T-helper 1 cell (primary cell): ENCODE measurements at regions not wholly inside any gene's neighbourhood (a gene's known extent, or its start where the extent isn't known, plus 50 kb on each side); places are given as distances from the start of the nearest gene placed in this dataset.

Experiments used
- DNase-seq, 5 donors: peaks; one replicate each; pipeline ENCODE4 v3.0.0-alpha.2; 2012 to 2020

DNA sequence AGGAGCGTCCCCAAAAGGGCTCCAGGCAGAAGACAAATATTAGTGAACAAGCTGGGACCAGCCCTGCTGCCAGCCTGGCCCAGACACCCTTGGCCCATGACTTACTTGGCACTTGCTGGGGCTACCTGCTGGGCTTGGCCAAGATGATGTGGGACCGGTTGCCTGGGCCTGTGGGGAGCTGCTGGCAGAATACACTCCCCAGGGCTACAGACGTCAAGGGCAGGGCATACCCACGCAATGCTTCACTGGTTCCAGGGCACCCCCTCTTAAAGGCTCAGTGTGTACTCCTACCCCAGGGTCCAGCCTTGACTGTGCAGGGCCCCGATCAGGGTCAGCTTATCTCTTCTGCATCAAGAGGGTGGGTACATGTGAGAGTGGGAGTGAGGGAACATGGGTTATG lies 106.5 kb upstream of the SLC2A1 start:
- no peak for DNase-seq

DNA sequence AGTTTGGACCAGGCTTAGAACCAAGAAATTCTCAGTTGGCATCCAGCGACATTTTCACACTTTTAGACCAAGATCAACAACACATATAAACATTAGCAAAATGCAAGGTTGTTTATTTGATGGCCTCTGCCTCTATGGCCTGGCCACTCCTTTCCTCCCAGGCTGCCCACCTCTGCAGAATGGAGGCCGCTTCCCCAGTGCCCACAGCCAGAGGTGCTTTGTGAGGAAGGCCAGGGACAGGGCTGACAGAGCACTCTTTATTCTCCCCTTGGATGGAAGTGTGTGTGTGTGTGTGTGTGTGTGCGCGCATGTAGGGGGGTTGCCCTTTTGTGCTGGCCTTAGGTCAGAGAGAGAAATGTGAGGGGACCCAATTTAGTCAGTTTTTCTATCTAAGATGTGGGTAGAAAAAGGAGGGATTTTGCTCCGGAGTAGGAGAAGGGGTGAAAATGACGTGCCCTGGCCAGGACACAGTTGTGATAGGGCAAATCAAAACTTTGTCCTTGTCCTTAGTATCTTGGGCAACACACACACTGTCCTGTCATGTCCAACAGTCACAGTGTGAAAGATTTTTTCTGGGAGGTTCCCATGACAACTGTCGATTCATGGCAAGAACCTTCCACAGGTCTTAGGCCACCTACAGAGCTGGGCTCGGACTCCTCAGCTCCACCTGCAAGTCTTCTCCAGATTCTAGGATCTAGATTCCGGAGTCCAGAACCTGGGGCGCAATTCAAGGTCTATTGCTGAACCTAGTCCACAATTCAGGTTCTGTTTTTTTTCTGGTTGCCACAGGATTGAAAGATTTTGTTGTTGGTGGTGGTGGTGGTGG lies 104.9 kb upstream of the SLC2A1 start:
- no peak for DNase-seq

DNA sequence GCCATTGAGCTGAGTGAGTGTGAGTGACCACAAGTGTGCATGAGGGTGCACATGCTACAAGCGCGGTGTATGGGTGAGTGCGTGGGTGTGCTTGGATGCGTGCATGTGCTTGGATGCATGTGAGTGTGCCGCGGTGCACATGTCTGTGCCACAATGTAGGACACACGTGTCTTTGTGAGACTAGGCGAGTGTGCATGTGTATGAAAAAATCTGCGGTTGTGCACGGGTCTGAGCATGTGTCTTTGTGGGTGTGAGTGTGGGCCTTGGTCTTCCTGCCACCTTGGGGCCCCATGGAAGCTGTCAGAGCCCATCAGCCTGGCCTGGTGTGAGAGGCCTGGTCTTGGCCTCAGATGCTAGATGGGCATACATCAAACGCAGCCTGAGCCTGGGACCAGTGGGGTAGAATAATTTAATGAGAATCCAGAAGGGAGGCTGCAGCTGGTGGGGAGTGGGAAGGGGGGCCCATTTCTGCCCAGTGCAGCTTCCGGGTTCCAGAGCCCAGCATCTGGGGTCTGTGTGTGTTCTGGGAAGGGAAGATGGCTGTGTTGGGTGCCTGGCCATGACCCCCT lies 103.9 kb upstream of the SLC2A1 start:
- DNase-seq = no peak

DNA sequence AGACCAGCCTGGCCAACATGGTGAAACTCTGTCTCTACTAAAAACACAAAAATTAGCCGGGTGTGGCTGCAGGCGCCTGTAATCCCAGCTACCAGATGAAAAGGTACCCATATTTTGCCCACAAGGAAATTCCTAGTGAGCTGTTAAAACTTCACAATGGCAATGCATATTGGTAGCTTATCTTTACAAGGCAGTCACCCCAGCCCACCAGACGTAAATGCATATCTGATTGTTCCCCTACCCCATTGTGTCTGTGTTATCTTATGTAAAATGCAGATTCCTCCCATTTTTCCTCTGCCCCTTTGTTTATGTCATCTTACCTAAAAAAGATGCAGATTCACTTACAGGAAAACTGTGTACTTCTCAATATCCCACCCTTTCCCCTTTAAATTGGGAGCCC lies 103.1 kb upstream of the SLC2A1 start:
- DNase-seq = no peak

- no peak for DNase-seq
These were observed 101.2 kb upstream of the SLC2A1 start for GRCh38 chr1:43059640-43060574.

DNA sequence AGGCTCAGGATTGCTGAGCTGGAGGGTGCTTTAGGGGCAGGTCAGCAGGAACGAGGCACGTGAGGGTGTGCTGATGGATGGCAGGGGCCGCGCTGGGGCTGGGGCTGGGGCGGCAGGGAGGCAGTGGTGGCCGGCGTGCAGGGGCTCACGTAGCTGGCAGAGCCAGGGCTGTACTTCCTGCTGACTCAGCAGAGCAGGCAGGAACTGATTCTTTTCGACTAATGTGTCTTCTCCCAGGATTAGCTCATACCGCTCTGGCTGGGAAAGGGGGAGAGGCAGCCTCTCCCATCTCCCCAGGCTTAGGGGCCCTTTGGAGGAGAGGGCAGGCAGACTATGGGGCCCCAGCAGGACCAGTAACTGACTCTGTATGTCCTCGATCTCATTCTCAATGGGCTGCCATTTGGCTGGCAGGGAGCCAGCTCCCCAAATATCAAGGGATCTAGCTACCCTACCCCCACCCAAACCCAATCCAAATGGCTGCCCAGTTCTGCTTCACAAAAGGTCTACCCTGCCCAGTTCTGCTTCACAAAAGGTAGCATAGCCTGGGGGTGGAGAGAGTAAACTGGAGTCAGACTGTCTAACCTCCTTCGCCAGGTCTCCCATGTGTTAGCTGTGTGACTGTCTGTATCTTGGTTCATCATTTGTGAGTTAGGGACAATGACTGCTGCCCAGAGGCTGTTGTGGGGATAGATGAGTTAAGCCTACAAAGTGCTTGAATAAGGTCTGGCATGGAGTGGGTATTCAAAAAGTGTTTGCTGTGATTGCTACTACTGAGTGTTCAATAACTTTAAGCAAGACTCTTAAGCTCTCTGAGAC lies 100.1 kb upstream of the SLC2A1 start:
- DNase-seq = peak in 1 of 5 donors; percentile 25

GRCh38 chr1:43058056-43058455 lies 99.4 kb upstream of the SLC2A1 start:
- no peak for DNase-seq

DNA sequence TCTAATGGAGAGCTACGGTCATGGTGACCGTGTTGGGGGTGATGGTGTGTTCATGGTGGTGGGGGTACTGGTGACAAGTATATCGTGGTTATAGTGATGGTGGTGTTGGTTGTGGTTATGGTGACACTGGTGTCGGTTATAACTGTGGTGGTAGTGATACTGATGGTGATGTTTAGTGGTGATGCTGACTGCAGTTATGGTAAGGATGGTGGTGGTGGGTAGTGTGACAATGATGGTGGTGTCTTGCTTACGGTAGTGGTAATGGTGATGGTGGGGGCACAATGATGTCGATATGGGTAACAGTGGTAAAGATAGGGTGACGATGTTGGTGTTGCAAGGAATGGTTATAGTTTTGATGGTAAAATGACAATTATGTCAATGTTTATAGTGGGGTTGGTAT lies 98.9 kb upstream of the SLC2A1 start:
- DNase-seq = no peak

GRCh38 chr1:43056981-43057391 lies 98.3 kb upstream of the SLC2A1 start:
- DNase-seq = no peak

DNA sequence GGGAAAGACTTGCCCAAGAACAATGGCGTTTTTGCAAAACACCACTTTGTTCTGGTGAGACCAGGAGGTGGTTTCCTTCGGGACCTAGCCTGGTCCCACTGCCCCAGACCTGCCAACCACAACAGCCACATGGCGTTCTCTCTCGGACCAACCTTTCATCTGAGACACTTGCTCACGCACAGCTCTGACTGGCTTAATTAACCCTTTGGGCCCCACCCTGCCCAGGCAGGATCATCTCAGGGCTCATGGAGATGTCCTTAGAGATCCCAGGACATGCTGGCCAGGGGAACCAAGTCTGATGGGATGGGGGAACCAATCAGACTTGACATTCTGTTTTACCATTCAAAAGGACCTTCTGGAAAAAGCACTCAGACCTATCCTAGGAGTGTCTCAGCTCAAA lies 97.8 kb upstream of the SLC2A1 start:
- DNase-seq = no peak

GRCh38 chr1:43054961-43055360 lies 96.3 kb upstream of the SLC2A1 start:
- no peak for DNase-seq

DNA sequence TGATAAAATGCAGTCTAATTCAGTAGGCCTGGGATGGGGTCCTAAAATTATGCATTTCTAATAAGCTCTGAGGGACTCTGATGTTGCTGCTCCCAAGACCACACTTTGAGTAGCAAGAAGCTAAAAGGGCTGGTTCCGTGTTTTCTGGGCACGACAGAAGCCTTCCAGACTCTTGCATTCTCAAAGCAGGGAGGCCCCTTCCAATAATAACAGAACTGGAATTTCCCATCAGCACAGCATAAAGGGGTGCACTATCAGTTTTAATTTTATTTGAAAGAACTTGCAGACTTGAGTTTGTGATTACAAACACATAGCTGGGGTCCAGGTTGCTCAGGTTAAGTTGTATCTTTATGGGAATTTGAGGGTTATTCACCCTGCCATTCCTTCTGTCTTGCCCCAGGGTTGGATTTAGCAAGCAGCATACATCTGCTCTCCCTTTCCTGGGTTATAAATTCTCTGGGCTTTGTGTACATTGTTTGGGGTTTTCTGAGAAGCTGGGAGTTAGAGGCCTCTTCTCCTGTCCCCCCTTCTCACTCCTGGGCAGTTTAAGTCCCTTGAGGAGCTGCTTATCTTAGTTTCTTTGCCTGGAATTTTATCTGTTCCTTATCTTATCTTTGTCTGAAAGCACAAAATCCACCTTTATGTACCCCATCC lies 94.2 kb upstream of the SLC2A1 start:
- DNase-seq = no peak

DNA sequence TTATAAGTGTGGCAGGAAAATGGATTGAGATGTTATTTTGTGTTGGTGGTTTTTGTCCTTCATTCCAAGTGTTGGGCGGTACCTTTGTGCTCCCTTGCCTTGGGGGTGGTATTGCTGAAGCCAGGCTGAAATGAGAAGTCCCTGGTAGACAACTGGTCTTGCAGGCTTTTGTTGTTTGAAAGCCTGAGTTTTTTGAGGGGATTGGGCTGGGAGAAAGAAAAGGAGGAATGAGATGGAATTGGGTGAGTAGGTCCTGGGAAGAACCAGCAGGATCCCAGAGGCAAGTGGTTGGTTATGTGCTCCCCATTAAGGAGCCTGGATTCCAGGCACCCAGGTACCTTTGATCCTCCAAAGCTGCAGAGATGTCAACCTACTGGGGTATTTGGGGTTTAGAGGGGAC lies 93.7 kb upstream of the SLC2A1 start:
- DNase-seq = no peak

GRCh38 chr1:43049481-43049880 lies 90.8 kb upstream of the SLC2A1 start:
- DNase-seq = no peak

DNA sequence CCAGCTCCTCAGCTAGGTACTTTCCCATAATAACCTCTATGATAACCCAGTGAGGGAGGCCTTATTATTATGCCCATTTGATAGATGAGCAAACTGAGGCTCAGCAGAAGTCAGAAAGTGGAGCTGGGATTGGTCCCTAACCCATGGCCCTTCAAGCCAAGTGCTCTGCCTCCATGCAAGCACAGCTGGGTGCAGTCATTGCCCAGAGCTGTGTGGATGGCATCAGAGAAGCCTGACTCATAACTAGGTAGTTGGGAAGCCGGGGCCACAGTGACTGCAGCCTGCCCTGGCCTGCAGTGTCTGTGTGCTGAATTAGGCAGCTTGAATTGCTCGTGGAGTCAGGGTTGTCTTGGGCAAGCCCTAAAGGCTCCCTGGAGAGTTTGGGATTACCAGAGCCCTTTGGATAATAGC lies 89.9 kb upstream of the SLC2A1 start:
- DNase-seq = no peak

DNA sequence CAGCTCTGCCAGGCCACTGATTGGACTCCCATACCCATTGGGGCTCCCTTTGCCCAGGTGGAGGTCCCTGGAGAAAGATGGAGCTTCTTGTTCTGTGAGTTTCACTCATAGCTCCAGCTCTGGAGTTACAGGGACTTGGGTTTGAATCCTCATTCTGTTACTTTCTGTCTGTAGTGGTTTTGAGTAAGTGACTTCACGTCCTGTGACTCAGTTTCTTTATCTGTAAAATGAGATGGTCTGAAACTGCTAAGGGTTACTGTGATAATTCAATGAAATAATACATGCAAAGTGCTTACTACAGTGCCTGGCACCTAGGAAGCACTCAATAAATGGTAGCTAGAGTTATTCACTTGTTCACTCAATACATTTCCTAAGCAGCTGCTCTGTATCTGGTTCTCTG lies 88.5 kb upstream of the SLC2A1 start:
- DNase-seq = no peak

GRCh38 chr1:43044572-43045361 lies 86.1 kb upstream of the SLC2A1 start:
- DNase-seq = no peak

DNA sequence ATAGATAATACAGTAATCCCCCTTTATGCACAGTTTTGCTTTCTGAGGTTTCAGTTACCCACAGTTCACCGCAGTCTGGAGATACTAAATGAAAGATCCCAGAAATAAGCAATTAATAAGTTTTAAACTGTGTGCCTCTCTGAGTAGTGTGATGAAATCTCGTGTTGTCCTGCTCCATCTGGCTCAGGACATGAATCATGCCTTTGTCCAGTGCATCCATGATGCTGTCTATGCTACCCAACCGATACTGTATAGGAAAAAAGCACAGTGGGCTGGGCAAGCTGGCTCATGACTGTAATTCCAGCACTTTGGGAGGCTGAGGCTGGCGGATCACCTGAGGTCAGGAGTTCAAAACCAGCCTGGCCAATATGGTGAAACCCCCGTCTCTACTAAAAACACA lies 85.0 kb upstream of the SLC2A1 start:
- no peak for DNase-seq

GRCh38 chr1:43042773-43043457 lies 84.2 kb upstream of the SLC2A1 start:
- DNase-seq = no peak

DNA sequence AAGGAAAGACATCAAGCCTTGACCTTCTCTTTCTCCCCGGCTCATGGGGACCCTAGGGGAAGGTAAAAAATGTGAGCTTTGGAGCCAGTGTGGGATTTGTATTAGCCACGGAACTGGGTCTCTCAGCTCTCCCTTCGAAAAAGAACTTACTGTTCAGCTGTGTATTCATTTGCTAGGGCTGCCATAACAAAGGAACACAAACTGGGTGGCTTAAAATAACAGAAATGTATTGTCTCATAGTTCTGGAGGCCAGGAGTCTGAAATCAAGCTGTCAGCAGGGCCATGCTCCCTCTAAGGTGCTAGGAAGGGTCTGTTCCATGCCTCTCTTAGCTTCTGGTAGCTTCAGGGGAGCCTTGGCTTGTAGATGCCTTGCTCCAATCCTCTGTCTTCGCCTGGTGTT lies 83.5 kb upstream of the SLC2A1 start:
- DNase-seq = no peak

DNA sequence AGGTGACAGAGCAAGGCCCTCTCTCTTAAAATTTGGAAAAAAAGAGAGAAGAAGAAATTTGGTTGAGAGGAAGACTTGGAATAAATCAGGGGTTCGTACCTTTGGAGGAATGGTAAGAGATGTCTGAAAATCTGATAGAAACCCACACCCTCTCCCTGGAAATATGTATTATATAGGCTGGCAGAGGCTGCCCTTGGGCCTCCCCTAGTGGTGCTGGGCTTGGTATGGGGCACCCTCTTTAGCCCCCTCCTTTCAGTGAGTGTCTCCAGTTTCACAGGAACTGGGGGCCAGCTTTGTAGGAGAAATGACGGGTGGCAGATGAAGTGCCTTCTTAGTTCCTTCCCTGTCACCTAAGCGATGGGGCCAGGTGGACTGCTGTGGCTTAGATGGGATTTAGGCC lies 82.9 kb upstream of the SLC2A1 start:
- no peak for DNase-seq
